Activated gamma-delta T cell (primary cell): ENCODE measurements at regions not wholly inside any gene's neighbourhood (a gene's known extent, or its start where the extent isn't known, plus 50 kb on each side); places are given as distances from the start of the nearest gene placed in this dataset.
"Not testable (repeated sequence)": the region's sequence is repeated elsewhere in the genome, so short reads cannot be mapped to it uniquely, and the experiment has no call there.

Experiments
- DNase-seq: peaks from one replicate; lab custom pipeline; 2025; lab: John Stamatoyannopoulos, UW

DNA sequence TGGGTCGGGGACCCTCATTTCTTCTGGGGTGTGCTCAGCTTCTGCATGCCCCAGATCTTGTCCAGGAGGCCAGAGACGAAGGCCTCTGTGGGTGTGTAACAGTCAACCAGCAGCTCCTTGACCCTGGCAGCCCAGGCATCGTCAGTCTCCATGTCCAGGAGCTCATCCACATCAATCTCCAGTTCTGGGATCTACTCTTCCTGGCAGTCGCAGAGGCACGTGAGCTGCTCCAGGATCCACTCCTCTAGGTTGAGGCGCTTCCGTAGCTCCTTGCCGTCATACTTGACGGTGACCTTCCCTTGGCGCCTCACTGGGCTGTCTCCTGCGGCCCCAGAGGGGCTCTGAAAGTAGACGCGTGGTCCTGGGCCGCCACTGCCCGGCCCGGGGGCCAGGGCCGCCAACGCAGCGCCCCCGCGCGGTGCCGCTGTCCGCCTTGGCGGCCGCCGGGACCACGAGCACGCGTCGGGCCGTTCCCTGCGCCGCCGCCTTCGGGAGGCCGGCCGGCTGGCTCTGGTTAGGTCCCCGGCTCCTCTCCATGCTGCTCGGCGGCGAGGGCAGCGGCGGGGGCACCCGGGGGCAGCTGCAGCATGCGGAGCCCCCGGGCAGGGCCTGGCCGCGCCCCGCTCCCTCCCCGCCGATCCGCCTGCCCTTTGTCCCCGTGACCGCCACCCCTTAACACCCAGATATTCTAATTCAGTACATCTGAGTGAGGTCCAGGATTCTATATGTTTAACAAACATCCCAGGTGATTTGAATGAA is 170.5 kb downstream of the SEPTIN7 start:
- no peak for DNase-seq

DNA sequence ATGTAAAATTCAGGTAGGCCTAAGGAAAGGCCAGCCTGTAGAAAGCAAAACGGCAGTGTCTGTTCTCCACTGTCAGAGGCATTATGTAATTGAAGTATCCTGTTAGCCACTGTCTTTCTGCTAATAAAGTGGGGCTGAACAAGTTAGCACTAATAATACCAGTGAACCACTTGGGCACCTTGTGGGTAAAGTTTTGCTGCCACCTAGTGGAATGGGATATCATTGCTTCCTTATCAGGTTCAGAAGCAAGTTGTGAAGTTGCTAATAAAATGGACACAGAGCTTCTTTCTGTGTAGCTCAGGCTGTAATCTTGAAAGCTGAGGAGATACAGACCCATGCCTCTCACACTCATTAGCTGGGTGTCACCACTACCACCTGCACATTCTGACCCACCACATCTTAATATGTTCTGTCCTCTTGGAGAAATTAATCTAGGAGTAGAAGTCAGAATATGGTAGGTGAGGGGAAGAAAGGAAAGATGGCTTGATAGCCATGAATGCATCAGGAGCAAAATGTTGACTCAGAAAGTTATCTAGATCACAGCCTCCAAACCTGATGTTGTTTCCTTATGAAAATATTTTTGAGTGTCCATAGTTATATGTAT is 175.1 kb downstream of the SEPTIN7 start:
- DNase-seq: no peak

DNA sequence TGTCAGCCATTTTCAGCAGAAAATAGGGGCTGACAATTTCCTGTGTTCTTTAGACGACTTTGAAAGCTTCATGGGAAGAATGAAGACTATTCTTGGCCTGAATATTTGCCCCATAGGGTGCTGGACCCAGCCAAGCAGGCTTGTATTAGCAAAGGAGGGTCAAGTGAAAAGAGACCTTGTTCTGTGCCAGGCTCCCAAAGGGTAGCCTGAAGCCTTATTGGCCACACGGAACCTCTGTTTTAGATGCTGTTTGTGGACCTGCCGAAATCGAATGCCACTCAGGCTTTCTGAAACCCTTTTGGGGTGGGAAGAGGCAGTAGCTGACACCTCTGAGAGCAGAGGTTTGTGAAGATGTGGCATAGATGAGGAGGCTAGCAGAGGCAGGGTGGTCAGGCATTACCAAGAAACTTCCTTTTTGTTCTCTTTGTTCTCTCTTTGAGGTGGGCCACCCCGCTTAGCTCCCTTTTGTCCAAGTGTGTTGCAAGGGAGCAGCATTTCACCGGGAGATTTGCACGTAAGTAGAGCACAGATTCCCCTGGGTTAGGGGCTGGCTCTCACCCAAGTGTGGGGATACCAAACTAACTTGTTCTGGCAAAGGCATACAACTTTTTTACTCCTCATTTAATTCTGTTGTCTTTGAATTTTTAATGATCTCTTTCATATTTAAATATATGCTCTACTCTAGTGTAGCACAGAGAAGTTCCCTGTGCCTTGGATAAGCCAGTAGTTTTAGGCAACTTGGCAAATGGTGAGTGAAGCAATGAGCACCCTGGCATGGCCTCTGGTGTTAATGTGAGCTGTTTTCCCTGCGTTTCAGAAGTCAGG is 174.0 kb upstream of the EEPD1 start:
- not testable (repeated sequence) for DNase-seq

DNA sequence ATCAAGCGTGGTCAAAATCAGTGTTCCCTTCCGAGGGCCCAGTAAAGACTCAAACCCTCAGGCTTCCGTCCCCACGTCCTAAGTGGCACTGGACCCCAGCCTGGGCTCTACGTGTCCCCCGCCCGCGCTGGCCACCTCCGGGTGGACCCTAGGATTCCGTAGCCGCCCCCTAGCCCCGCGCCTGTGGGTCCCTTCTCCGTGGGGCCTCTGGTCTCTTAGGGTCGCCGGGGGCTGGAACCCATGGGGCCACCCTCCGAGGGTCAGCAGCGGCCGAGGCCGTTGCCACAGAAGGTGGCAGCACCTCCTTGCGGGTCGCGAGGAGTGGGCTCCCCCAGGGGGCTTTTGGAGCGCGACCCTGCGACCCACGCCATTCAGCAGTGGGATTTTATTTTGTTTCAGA is 170.5 kb upstream of the EEPD1 start:
- DNase-seq: no peak

DNA sequence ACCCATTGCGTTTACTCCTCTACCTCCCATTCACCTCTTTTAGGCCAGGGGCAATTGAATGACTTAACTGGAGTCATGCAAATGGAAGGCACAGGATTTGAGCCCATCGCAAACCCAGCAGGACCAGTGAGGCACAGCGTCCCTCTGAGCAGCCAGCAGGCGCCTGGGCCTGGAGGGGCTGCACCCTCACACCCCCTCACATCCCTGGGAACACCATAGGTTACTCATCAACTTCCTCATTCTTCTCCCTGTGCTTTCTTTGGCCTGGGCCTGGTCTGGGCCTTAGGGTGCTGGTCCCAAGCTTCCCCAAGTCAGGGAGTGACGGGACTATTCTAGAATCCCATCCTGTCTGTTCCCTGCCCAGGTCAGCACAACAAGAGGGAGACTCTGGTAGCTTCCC is 169.4 kb upstream of the EEPD1 start:
- no peak for DNase-seq

DNA sequence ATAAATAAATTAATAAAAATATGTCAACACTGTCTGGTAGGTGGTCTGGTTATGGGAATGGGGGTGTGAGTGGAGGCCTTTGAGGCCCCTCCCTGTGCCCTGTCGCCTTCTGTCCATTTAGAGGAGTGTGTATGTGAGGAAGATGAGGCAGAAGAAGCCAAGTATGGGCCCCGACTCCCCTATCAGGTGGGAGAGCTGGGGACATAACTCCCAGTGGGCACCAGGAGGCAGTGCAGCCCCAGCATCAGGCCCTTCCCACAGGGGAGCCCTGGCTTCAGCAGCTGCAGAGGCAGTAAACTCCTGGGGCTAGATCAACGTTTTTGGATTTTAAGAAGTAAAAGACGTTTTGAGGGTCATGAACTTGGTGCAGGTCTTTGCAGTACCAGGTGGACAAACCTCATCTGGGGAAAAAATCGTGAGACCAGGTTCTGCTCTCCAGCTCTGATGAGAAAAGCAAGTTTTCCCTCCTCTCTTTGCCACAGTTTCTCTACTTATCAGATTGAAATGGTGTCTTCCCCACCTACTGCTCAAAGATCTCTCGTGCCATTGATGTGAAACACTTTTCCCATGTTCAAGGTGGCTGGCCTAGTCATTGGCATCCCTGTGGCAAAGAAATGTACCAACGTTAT is 167.8 kb upstream of the EEPD1 start:
- peak; percentile 27 for DNase-seq

DNA sequence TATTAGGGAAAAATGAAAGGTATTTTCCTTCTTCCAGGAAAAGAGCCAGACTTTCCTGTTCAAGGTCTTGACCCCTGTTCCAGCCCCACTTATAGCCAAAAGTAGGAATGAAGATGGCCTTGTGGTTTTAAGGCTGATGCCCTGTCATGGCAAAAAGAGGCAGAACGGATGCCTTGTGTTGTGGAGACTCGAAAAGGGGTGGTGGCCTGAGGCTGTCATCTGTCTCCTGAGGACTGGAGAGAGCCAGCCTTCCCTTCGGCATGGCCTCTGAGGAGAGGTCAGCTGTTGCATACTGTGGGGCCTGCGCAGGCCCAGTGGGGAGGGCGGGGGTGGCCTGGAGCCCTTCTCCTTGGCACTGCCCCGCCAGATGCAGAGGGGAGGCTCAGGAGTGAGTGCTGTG is 166.0 kb upstream of the EEPD1 start:
- DNase-seq: no peak

DNA sequence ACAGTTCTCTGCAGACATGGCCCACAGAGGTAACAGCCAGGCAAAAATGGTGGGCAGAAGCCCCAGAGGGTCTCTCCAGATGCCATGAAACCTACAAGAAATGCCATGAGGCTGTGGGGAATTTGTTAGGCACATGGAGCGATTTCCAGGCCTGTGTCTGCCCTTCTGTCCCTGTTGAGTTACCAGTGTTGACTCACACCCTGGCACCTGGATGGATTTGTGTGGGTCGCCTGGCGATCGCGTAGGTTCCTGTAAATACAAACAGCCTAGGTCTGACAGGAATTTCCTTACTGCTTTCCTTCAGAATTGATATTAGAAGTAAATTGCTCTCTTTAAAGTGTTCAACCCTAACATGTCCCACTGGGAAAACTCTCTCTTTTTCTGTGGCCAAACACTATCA is 164.9 kb upstream of the EEPD1 start:
- DNase-seq: no peak

DNA sequence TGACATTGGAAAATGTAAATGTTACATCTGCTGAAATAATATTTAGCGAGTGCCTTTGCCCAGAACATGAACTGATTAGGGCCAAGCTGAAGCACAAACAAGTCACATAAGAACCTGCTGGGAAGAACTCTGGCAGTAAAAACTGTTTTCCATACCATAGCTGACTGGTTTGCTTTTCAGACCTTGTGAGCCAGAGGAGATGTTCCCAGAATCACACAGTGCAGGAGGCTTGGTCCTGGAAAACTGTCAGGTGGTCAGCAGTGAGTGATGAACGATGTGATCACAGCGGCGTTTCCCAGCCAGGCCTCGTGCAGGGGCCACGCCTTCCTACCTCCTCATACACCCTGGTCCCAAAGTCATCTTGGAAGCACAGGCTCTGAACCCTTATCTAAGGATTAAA is 164.2 kb upstream of the EEPD1 start:
- no peak for DNase-seq

DNA sequence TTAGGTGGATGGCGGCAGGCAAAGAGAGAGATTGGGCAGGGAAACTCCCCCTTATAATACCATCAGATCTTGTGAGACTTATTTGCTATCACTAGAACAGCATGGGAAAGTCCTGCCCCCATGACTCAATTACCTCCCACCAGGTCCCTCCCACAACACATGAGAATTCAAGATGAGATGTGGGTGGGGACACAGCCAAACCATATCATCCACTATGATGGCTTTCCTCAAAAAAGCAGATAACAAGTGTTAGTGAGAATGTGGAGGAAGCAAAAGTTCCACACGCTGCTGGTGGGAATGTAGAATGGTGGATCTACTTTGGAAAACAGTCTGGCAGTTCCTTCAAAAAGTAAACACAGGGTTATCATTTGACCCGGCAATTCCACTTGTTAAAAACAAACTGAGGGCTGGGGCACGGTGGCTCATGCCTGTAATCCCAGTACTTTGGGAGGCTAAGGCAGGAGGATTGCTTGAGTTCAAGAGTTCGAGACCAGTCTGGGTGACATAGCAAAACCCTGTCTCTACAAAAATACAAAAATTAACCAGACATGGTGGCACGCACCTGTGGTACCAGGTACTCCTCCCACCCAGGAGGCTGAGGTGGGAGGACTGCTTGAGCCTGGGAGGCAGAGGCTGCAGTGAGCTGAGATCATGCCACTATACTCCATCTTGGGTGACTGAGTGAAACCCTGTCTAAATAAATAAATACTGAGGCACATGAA is 161.4 kb upstream of the EEPD1 start:
- no peak for DNase-seq

DNA sequence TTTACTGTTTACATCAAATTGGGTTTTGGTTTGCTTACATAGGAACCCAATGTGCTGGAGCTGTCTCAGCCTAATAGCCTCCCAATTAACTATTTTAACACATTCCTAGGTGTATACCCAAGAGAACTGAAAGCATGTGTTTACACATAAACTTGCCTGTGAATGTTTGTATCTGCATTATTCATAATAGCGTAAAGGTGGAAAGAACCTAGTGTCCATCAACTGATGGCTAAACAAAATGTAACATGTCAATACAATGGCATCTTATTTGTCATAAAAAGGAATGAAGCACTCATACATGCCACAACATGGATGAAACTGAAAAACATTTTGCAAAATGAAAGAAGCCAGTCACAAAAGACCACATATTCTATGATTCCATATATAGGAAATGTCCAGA is 160.6 kb upstream of the EEPD1 start:
- DNase-seq: no peak

DNA sequence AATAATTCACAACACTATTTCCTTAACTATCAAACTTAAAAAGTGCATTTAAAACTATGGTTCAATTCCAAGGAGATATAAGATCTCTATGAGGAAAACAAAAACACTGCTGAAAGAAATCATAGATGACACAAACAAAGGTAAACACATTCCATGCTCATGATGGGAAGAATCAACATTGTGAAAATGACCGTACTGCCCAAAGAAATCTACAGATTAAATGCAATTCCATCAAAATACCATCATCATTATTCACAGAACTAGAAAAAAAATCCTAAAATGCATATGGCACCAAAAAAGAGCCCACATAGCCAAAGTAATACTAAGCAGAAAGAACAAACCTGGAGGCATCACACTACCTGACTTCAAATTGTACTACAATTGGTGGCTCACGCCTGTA is 159.9 kb upstream of the EEPD1 start:
- DNase-seq: no peak

DNA sequence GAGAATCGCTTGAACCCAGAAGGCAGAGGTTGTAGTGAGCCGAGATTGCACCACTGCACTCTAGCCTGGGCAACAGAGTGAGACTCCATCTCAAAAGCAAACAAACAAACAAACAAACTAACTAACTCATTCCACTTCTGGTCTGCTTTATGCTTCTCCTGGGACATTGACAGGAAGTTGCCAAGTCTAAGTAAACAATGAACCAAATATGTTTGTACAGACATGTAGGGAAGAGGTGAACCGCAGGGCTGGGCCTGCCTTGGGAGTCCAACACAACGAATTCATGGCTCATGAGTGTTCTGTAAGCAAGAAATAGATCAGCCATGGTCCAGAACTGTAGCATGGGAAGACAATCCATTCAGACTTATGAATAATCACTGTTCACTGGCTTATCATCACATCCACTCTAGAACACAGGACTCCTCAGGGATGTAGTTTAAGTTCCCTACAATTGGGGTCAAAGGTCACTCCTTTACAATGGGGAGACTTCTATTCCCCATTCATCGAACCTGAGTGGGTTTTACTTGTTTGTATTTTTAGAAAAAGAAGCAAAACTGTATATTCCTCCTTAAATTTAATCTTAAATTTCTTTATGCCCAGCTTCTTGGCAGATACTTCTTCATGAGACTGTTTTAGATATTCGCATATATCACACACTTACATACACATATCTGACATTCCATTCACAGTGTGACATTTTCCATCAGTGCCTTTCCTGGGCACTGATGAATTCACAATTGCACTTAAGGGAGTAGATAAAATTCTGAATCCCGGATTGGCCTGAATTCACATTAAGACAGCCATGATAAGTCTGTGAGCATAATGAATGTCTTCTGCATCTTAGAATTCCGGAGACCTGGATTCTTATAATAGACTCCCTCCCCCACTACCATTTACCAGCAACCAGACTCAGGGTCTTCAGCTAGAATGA is 159.1 kb upstream of the EEPD1 start:
- DNase-seq: no peak

DNA sequence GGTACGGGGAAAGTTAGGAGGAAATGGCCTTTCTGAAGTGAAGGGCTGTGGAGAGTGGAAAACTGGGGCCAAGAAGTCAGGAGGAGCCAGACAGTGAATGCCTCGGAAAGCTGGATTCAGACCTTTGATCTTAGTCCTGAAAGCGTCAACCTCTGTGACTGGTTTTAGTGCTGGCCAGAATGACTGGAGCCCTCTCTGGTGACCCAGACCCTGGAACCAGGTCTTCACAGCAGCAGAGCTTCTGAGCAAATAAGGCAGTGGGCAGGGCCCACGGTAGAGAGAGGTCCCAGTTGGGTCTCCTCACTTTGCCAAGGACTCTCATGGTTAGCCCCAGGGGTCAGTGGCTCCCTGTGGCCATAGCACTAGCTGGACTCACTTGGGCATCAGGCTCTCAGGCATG is 157.7 kb upstream of the EEPD1 start:
- DNase-seq: no peak

DNA sequence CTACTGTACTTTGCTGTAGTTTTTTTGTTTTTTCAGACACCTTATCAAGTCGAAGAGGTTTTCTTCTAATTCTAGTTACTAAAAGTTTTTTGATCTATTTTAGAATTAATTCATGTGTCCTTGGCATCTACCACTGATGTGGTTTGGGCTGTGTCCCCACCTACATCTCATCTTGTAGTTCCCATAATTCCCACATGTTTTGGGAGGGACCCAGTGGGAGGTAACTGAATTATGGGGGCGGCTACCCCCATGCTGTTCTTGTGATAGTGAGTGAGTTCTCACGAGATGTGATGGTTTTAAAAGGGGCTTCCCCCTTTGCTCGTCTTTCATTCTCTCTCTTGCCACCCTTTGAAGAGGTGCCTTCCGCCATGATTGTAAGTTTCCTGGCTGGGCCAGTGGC is 154.6 kb upstream of the EEPD1 start:
- no peak for DNase-seq

DNA sequence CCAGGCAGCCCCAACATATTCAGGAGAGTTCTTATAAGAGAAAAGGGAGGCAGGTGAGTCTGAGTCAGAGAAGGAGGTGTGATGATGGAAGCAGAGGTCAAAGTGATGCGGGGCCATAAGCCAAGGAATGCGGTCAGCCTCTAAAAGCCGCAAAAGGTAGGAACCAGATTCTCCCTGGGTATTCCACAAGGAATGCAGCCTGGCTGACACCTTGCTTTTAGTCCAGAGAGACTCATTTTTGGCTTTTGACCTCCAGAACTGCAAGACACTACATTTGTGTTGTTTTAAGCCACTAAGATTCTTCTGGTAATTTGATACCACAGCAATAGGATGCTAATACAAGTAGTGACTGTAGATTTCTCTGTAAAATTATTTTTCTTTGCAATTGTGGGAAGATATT is 151.5 kb upstream of the EEPD1 start:
- DNase-seq: no peak

DNA sequence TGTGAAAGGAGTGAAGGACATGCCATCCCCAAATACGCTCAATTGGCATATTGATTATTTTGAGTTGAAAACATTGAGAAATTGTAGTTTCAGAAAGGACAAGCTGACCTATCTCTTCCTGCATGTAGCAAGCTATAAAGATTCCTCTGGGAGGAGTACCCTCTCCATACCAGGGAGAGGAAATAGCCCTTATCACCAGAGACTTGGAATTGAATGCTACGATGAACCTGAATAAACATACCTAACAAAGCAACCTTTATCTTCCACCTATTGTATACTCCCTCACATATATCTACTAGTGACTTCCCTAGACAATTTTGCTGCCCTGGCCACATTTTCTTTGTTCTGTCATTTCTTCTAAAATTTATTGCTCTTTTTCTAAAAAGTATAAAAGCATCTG is 150.2 kb upstream of the EEPD1 start:
- no peak for DNase-seq

DNA sequence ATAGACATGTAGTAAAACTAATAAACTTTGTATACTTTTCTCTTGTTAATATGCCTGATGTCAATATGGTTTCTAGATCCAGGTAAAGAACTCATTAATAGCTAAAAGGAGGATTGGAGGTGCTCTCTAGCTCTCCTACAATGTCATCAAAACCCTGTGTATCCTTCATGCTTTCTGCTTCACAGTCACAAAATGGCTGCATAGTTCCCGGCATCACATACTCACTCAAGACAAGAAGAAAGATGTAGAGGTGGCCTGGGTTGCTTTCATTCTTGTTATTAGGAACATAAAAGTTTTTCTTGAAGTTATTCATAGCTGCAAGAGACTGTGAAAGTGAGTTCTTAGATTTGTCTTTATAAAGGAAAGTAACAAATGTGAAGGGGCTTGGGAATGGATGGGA is 149.7 kb upstream of the EEPD1 start:
- no peak for DNase-seq

DNA sequence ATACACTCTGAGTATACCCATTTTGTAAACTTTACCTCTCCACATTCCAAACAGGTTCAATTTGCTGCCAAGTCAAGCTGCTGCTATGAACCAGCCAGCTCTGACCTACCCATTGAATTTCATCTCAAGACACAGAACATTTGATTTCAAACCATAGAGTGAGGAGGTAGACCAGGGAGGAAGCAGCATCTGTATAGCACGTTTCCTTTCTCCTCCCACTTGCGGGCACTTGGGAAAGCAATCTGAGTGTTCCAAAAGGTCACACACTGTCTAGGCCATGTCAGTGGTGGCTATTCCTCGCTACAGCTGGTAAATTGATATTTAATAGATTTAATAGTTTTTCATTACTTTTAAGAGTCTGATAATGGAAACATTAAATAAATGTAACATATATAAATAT is 147.8 kb upstream of the EEPD1 start:
- DNase-seq: no peak

DNA sequence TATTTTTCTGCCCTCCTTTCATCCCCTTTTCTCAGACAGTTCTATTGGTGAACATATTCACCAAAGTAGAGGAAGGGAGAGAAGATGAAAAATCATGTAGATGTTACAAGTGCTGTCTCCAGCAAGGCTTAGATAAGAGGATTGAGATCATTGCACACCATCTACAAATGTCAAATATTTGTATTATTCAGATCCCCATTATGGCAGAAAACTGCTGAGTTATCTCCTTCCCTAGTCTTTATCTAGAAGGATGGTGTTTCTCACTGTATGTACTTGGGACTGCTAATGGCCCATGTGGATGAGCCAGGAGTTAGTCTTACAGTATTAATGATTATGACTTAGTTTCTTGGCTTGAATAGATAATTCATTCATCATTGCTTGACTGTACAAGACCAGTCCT is 147.2 kb upstream of the EEPD1 start:
- no peak for DNase-seq
